Fibroblast of skin of right biceps (primary cell): ENCODE measurements at regions not wholly inside any gene's neighbourhood (a gene's known extent, or its start where the extent isn't known, plus 50 kb on each side); places are given as distances from the start of the nearest gene placed in this dataset.
A peak's percentile ranks its signal among the peaks of the same experiment; 100 is the strongest.

Source experiments
- DNase-seq: peaks from one replicate; pipeline ENCODE4 v3.0.0-alpha.2; 2013

GRCh38 chr3:162211470-162211869 is 714.9 kb downstream of the OTOL1 start:
- DNase-seq = peak; percentile 14

GRCh38 chr3:162213196-162213595 is 716.6 kb downstream of the OTOL1 start:
- no peak for DNase-seq

GRCh38 chr3:162213956-162214355 is 717.3 kb downstream of the OTOL1 start:
- no peak for DNase-seq

GRCh38 chr3:162217647-162218046 is 721.0 kb downstream of the OTOL1 start:
- peak; percentile 15 for DNase-seq

- no peak for DNase-seq
These were observed 721.9 kb downstream of the OTOL1 start for GRCh38 chr3:162218479-162218878.

DNA sequence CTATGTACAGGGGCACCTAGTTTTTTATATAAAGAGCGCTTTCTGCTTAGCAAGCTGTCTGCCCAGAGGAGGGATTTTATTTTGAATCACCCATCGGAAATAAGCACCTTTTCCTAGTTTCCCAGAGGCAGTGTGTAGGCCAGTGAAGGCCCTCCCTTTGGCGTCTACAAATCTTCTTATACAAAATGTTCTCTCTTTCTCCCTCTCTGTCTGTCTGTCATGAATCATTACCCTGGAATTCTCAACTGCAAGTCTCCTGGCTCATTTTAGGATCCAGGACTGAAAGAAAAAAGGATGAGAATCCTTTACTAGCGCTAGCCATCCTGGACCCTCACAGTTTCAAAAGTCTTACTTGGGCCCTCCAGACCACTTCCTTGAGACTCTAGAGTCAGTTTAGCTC is 728.1 kb downstream of the OTOL1 start:
- DNase-seq = peak; percentile 34

GRCh38 chr3:162236949-162237348 is 740.3 kb downstream of the OTOL1 start:
- DNase-seq = no peak

DNA sequence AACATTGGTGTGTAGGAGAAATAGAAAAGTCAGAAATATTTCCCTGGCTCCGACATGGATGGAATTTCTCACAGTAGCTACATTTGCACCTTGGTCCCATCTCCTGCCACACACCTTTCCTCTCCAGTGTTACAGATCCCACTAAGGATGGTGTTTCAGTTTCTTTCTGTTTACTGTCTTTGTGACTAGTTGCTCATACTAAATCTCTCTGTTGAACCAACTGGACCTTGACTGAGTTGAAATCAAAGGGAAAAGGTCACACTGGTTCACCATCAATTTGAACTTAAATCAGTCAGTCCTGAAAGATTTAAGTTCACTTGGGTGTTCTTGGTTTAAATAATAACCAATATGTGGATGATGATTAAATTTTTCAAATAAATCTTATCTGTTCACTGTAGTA is 754.2 kb downstream of the OTOL1 start:
- DNase-seq = no peak

GRCh38 chr3:162262129-162262528 is 765.5 kb downstream of the OTOL1 start:
- no peak for DNase-seq

- no peak for DNase-seq
These were observed 767.0 kb downstream of the OTOL1 start for GRCh38 chr3:162263596-162263995.

DNA sequence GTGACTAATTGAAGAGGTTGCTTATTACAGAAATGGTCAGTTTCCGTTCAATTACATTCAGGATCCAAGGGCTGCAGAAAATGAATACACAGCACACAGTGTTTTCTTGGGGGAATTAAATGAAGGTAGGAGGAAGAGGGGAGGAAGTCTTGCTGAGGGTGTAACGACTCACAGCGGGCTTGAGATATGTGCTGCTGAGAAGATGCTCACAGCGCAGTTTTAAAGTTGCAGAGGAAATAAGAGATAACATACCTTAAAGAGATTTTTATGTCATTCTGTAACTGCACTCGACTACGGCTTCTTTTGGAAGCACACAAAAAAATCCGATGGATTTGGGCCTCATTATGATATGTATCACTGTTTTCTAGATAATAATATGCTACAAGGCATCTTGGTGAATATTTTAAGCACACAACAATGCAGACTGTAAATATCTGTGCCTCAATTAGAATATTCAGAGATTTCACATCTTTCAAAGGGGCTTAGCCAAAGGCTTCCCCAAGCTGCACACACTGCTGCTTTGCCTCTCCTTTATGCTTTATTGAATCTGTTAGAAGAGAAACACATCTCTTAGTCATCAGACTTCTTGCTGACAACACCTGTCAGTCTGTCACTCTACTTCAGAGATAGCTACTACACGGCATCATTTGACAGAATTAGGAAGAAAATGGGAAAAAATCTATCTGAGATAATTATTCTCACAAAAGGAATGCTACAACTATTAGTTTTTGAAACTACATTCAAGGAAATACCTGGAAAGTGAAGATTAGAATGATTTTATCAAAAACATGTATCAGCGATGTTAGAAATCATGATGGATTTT is 773.2 kb downstream of the OTOL1 start:
- no peak for DNase-seq

- no peak for DNase-seq
These were observed 777.5 kb downstream of the OTOL1 start for GRCh38 chr3:162274070-162274469.

GRCh38 chr3:162278834-162279233 is 782.2 kb downstream of the OTOL1 start:
- no peak for DNase-seq

GRCh38 chr3:162285259-162285658 is 788.7 kb downstream of the OTOL1 start:
- DNase-seq = no peak

GRCh38 chr3:162287600-162287999 is 791.0 kb downstream of the OTOL1 start:
- DNase-seq = no peak

DNA sequence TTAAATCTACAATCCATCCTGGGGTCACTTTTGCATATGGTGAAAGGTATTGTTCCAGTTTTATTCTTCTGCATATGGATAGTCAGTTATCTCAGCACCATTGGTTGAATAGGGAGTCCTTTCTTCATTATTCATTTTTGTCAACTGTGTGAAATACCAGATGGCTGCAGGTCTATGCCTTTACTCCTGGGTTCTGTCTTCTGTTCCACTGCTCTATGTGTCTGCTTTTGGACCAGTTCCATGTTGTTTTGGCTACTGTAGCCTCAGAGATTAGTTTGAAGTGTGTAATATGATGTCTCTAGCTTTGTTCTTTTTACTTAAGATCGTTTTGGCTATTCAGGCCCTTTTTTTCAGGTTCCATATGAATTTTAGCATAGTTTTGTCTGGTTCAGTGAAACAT is 795.8 kb downstream of the OTOL1 start:
- DNase-seq = no peak

GRCh38 chr3:162295323-162295983 is 798.8 kb downstream of the OTOL1 start:
- peak; percentile 98 for DNase-seq

DNA sequence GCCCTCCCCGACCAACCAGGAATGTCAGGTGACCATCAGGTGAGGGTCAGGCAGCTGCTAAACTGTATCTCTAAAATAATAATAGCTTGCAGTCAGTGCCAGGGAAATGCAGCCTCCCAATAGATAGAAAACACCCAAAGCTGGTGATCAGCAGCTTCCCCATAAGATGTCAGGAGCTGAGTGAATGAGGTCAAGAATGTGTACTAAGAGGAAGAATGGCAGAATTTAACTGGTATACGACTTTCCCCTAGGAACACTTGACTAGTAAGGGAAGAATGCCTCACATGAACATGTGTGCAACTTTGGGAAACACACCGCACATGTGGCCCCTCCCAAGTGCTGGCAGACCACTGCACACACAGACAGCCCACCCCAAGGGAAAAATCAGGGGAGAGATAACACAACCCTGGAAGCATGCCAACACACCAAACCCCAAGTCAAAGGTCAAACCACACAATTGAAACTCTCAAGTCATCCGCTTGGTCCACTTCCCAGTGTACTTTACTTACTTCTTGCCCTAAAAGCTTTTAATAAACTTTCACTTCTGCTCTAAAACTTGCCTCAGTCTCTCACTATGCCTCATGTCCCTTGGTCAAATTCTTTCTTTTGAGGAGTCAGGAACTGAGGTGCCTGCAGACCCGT is 806.5 kb downstream of the OTOL1 start:
- DNase-seq = peak; percentile 14

DNA sequence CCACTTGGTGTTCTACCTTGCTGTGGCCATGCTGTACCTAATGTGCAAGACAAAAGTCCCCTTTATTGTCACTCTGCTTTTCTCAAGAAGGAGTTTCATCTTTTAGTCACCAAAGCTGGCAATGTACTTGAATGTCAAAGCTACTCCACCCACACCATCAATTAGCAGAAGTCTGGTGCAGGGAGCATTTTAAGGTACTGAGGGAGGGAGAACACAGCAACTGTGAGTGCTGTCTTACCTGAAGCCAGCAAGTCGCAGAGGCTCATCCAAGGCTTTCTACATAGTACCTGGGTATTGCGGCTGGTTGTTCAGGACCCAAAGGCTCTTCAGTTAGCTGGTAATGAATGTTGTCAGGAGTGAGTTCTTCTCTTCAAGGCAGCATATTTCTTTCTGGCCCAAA is 820.4 kb downstream of the OTOL1 start:
- no peak for DNase-seq

- no peak for DNase-seq
These were observed 832.0 kb downstream of the OTOL1 start for GRCh38 chr3:162328649-162329048.

- DNase-seq = no peak
These were observed 832.9 kb downstream of the OTOL1 start for GRCh38 chr3:162329514-162329913.

DNA sequence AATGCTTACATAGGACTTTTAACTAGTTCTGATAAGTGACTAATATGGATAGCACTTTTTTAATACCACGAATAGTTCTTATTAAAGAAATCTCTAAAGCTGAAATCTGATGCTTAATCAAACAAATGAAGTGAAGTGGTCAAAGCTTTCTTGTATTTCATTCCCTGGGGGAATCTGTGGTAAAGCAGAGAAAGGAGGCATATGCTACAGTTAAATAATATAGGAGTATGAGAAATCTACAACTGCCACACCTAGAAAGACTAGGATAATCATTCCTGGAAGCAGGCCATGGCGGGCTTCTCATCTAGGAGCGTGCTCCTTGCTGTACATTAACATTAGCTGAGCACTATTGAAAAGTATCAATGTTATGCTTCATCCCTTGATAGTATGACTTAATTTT is 835.7 kb downstream of the OTOL1 start:
- DNase-seq = peak; percentile 16

DNA sequence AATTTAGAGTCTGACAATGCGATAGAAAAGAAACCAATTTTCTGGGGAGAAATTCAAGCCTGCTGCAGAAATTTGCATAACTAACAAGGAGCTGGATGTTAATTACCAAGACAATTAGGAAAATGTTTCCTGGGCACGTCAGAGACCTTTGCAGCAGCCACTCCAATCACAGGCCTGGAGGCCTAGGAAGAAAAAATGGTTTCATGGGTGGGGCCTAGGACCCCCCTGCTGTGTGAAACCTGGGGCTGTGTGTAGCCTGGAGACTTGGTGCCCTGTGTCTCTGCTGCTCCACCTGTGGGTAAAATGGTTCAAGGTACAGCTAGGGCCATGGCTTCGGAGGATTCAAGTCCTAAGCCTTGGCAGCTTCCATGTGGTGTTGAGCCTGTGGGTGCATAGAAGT is 837.9 kb downstream of the OTOL1 start:
- no peak for DNase-seq

GRCh38 chr3:162337630-162338029 is 841.0 kb downstream of the OTOL1 start:
- peak; percentile 1 for DNase-seq
